Nephron (organoid): ENCODE measurements at regions not wholly inside any gene's neighbourhood (a gene's known extent, or its start where the extent isn't known, plus 50 kb on each side); places are given as distances from the start of the nearest gene placed in this dataset.

Experiments used
- H3K27ac Mint-ChIP-seq, 3 experiments: 2 replicates each; pipeline ENCODE4 v1.8.0; 2020; ENCODE audit warnings: mixed read lengths in 3 of 3, mild to moderate bottlenecking in 2 of 3, moderate library complexity in 1 of 3
- H3K27me3 Mint-ChIP-seq: 2 replicates; pipeline ENCODE4 v1.8.0; 2021; ENCODE audit warnings: low read depth, mild to moderate bottlenecking, moderate library complexity, mixed read lengths
- H3K36me3 Mint-ChIP-seq: 2 replicates; pipeline ENCODE4 v1.8.0; 2020; ENCODE audit warnings: low read depth, mixed read lengths
- H3K4me1 Mint-ChIP-seq: 2 replicates; pipeline ENCODE4 v1.8.0; 2020; ENCODE audit warnings: mixed read lengths
- H3K4me3 Mint-ChIP-seq, 3 experiments: 2 replicates each; pipeline ENCODE4 v1.8.0; 2020; ENCODE audit warnings: mild to moderate bottlenecking in 3 of 3, mixed read lengths in 3 of 3, moderate library complexity in 2 of 3
- H3K9me3 Mint-ChIP-seq: 2 replicates; pipeline ENCODE4 v1.8.0; 2020; ENCODE audit warnings: mixed read lengths
- CTCF ChIP-seq, 3 experiments: fragments of 200-600 bp; sonication (generic); IDR thresholded peaks; one replicate each; pipeline ENCODE4 v1.5.0; 2021; ENCODE audit warnings: antibody characterized with exemption in 3 of 3; ENCODE audit not compliant: unreplicated experiment in 3 of 3

- Mint-ChIP-seq H3K27me3 (no peaks in the 10 kb centered on the region), H3K4me1 (peaks cover 18% of the 10 kb centered on the region), H3K9me3 (no peaks in the 10 kb centered on the region), H3K4me3 (no peak overlapping the region), H3K27ac (no peak overlapping the region), H3K36me3 (no peaks in the 10 kb centered on the region)
- no peak for TF ChIP-seq CTCF (IDR thresholded peaks at IDR 0.05; ENCODE audit: unreplicated experiment in 3 of 3)
Observed at GRCh38 chr5:109931049-109931780, 241.5 kb downstream of the MAN2A1 start.

- Mint-ChIP-seq H3K27ac (no peak overlapping the region), H3K27me3 (peaks cover under 1% of the 10 kb centered on the region), H3K36me3 (no peaks in the 10 kb centered on the region), H3K9me3 (peaks cover under 1% of the 10 kb centered on the region), H3K4me1 (peaks cover 20% of the 10 kb centered on the region), H3K4me3 (no peak overlapping the region)
- no peak for TF ChIP-seq CTCF (IDR thresholded peaks at IDR 0.05; ENCODE audit: unreplicated experiment in 3 of 3)
Observed at GRCh38 chr5:109935833-109936490, 246.2 kb downstream of the MAN2A1 start.

GRCh38 chr5:109936996-109937395, 247.3 kb downstream of the MAN2A1 start:
- Mint-ChIP-seq H3K4me1 (peaks cover 18% of the 10 kb centered on the region), H3K4me3 (no peak overlapping the region), H3K27me3 (peaks cover 5% of the 10 kb centered on the region), H3K9me3 (peaks cover 3% of the 10 kb centered on the region), H3K27ac (no peak overlapping the region), H3K36me3 (no peaks in the 10 kb centered on the region)
- TF ChIP-seq CTCF (IDR thresholded peaks at IDR 0.05; ENCODE audit: unreplicated experiment in 3 of 3): no peak

GRCh38 chr5:109937951-109938350, 248.2 kb downstream of the MAN2A1 start:
- H3K9me3 Mint-ChIP-seq: peaks cover 3% of the 10 kb centered on the region
- TF ChIP-seq CTCF (IDR thresholded peaks at IDR 0.05; ENCODE audit: unreplicated experiment in 3 of 3): no peak
- H3K4me3 Mint-ChIP-seq: no peak overlapping the region

GRCh38 chr5:109938453-109938852, 248.7 kb downstream of the MAN2A1 start:
- H3K27ac Mint-ChIP-seq: no peak overlapping the region
- H3K36me3 Mint-ChIP-seq: no peaks in the 10 kb centered on the region
- peaks cover 7% of the 10 kb centered on the region for H3K27me3 Mint-ChIP-seq
- H3K4me3 Mint-ChIP-seq: no peak overlapping the region
- peaks cover 3% of the 10 kb centered on the region for H3K9me3 Mint-ChIP-seq
- H3K4me1 Mint-ChIP-seq: peaks cover 29% of the 10 kb centered on the region
- TF ChIP-seq CTCF (IDR thresholded peaks at IDR 0.05; ENCODE audit: unreplicated experiment in 3 of 3): no peak

More at GRCh38 chr5:109937951-109938350, 248.2 kb downstream of the MAN2A1 start:
- H3K27ac Mint-ChIP-seq: no peak overlapping the region
- peaks cover 7% of the 10 kb centered on the region for H3K27me3 Mint-ChIP-seq
- H3K36me3 Mint-ChIP-seq: no peaks in the 10 kb centered on the region
- peaks cover 27% of the 10 kb centered on the region for H3K4me1 Mint-ChIP-seq
